GOT3 (cell line): ENCODE measurements at regions not wholly inside any gene's neighbourhood (a gene's known extent, or its start where the extent isn't known, plus 50 kb on each side); places are given as distances from the start of the nearest gene placed in this dataset.

Source experiments
- DNase-seq: peaks from one replicate; lab custom pipeline; 2025; ENCODE audit warnings: mixed read lengths; lab: John Stamatoyannopoulos, UW

- no peak for DNase-seq
Measured at GRCh38 chr5:165809914-165810313, 2304.5 kb downstream of the MAT2B start.

GRCh38 chr5:165829504-165829903 is 2324.1 kb downstream of the MAT2B start:
- no peak for DNase-seq

- no peak for DNase-seq
Measured at GRCh38 chr5:165834891-165835290, 2329.5 kb downstream of the MAT2B start.

GRCh38 chr5:165836046-165836445 is 2330.6 kb downstream of the MAT2B start:
- DNase-seq: no peak

- DNase-seq: no peak
Measured at GRCh38 chr5:165837286-165837685, 2331.9 kb downstream of the MAT2B start.

GRCh38 chr5:165844571-165844970 is 2339.2 kb downstream of the MAT2B start:
- no peak for DNase-seq

GRCh38 chr5:165858118-165858517 is 2352.7 kb downstream of the MAT2B start:
- no peak for DNase-seq

- no peak for DNase-seq
Measured at GRCh38 chr5:165859251-165859650, 2353.8 kb downstream of the MAT2B start.

- DNase-seq: no peak
Measured at GRCh38 chr5:165863239-165863638, 2357.8 kb downstream of the MAT2B start.

- no peak for DNase-seq
Measured at GRCh38 chr5:165871291-165871690, 2365.9 kb downstream of the MAT2B start.

GRCh38 chr5:165874851-165875250 is 2369.4 kb downstream of the MAT2B start:
- DNase-seq: no peak

- DNase-seq: no peak
Measured at GRCh38 chr5:165876538-165876937, 2371.1 kb downstream of the MAT2B start.

GRCh38 chr5:165877475-165877874 is 2372.1 kb downstream of the MAT2B start:
- DNase-seq: no peak

- DNase-seq: no peak
Measured at GRCh38 chr5:165881259-165881658, 2375.8 kb downstream of the MAT2B start.

- DNase-seq: no peak
Measured at GRCh38 chr5:165882099-165882498, 2376.7 kb downstream of the MAT2B start.

GRCh38 chr5:165885623-165886350 is 2380.4 kb downstream of the MAT2B start:
- DNase-seq: no peak

GRCh38 chr5:165887147-165887546 is 2381.7 kb downstream of the MAT2B start:
- DNase-seq: no peak

GRCh38 chr5:165892383-165892782 is 2387.0 kb downstream of the MAT2B start:
- DNase-seq: no peak

- DNase-seq: no peak
Measured at GRCh38 chr5:165894916-165895315, 2389.5 kb downstream of the MAT2B start.

GRCh38 chr5:165903835-165904234 is 2387.6 kb upstream of the WWC1 start:
- DNase-seq: no peak

- DNase-seq: no peak
Measured at GRCh38 chr5:165906871-165907270, 2384.6 kb upstream of the WWC1 start.

GRCh38 chr5:165913059-165913458 is 2378.4 kb upstream of the WWC1 start:
- no peak for DNase-seq

- DNase-seq: no peak
Measured at GRCh38 chr5:165914456-165914855, 2377.0 kb upstream of the WWC1 start.

- no peak for DNase-seq
Measured at GRCh38 chr5:165919196-165919595, 2372.2 kb upstream of the WWC1 start.
